K562 (cell line): ENCODE measurements at regions not wholly inside any gene's neighbourhood (a gene's known extent, or its start where the extent isn't known, plus 50 kb on each side); places are given as distances from the start of the nearest gene placed in this dataset.

Experiments
- ATAC-seq: fragments of 200-7000 bp; cut with Tn5 transposase; 3 replicates; pipeline ENCODE4 v1.9.1; 2020; ENCODE audit warnings: moderate library complexity
- BruUV-seq: library from RNA; stranded (reverse); fragments of 400-500 nt; replicated peaks from 2 replicates; lab custom pipeline; 2021; lab: Mats Ljungman, UMichigan
- CTCF ChIA-PET: fragments of 300-600 bp; formaldehyde crosslinking; extraction: SDS; loops from one replicate; lab custom pipeline; 2021; ENCODE audit warnings: low intra/inter-chr PET ratio; lab: Yijun Ruan, JAX
- POLR2A ChIA-PET: fragments of 300-600, 350-650 bp; sonication (Branson Sonifier 250); formaldehyde crosslinking; extraction: SDS; loops from one replicate; lab custom pipeline; 2021; ENCODE audit warnings: antibody characterized with exemption, inconsistent platforms; lab: Yijun Ruan, JAX
- DNase-seq, 4 experiments: peaks; one replicate each; pipeline versions ENCODE4 v3.0.0 to v3.0.0-alpha.2; 2011 to 2018; ENCODE audit warnings: low spot score in 3 of 4, mixed read lengths in 3 of 4; ENCODE audit errors: extremely low read depth in 1 of 4
- FAIRE-seq: peaks from 2 replicates; lab custom pipeline; 2011; peaks lifted over from hg19 to GRCh38; lab: Jason Lieb, UNC
- H2AFZ ChIP-seq: 2 replicates; pipeline ENCODE4 v1.6.0; 2011; ENCODE audit warnings: low read depth, low read length, control low read depth, inconsistent platforms
- H3K27ac ChIP-seq: fragments of 200-600 bp; 3 replicates; pipeline ENCODE4 v1.8.0; 2011; ENCODE audit warnings: low read depth, mild to moderate bottlenecking, control low read depth, inconsistent platforms, low read length, moderate library complexity, mixed read lengths; ENCODE audit errors: extremely low read depth
- H3K27me3 ChIP-seq, 2 experiments: fragments of 300-600 bp in 1 of 2; 2 replicates in 1 of 2; 3 replicates in 1 of 2; pipeline versions ENCODE4 v1.6.0 to v1.8.0; 2011; ENCODE audit warnings: inconsistent platforms in 2 of 2, low read length in 2 of 2, mild to moderate bottlenecking in 1 of 2, mixed read lengths in 1 of 2, moderate library complexity in 1 of 2; ENCODE audit not compliant: control insufficient read depth in 2 of 2, insufficient read depth in 2 of 2
- H3K36me3 ChIP-seq: fragments of 300-600 bp; 3 replicates; pipeline ENCODE4 v1.8.0; 2011; ENCODE audit warnings: mild to moderate bottlenecking, low read length, inconsistent platforms; ENCODE audit not compliant: control insufficient read depth, insufficient read depth
- H3K4me1 ChIP-seq, 2 experiments: fragments of 200-600 bp in 1 of 2; replicated peaks in 1 of 2; 2 replicates in 1 of 2; 3 replicates in 1 of 2; pipeline versions ENCODE4 v1.5.1 to v1.8.0; 2011; ENCODE audit warnings: inconsistent platforms in 2 of 2, low read length in 2 of 2, mild to moderate bottlenecking in 1 of 2, mixed read lengths in 1 of 2, moderate library complexity in 1 of 2; ENCODE audit not compliant: control insufficient read depth in 2 of 2, insufficient read depth in 2 of 2
- H3K4me2 ChIP-seq: 2 replicates; pipeline ENCODE4 v1.6.1; 2011; ENCODE audit warnings: low read length, control low read depth, inconsistent platforms, mixed read lengths; ENCODE audit not compliant: insufficient read depth
- H3K4me3 ChIP-seq: fragments of 200-600 bp; sonication (generic), shearing (Covaris generic); 2 replicates; pipeline ENCODE4 v1.5.1; 2016; ENCODE audit warnings: control low read depth, inconsistent platforms
- H3K79me2 ChIP-seq: fragments of 200-600 bp; 3 replicates; pipeline ENCODE4 v1.8.0; 2011; ENCODE audit warnings: low read length, inconsistent platforms; ENCODE audit not compliant: control insufficient read depth, insufficient read depth
- H3K9ac ChIP-seq, 2 experiments: 2 replicates each; pipeline versions ENCODE4 v1.6.0 to v1.6.1; 2011; ENCODE audit warnings: low read depth in 2 of 2, low read length in 2 of 2, control low read depth in 1 of 2, inconsistent platforms in 1 of 2, mild to moderate bottlenecking in 1 of 2, mixed read lengths in 1 of 2; ENCODE audit not compliant: insufficient read depth in 1 of 2
- H3K9me1 ChIP-seq: one replicate; pipeline ENCODE4 v1.6.0; 2011; ENCODE audit warnings: inconsistent platforms, mild to moderate bottlenecking, low read length, moderate library complexity; ENCODE audit not compliant: control insufficient read depth, insufficient read depth
- H3K9me3 ChIP-seq: replicated peaks from 2 replicates; pipeline ENCODE4 v1.5.1; 2011; ENCODE audit warnings: low read depth, low read length, inconsistent platforms; ENCODE audit not compliant: control insufficient read depth, insufficient read depth
- H4K20me1 ChIP-seq: replicated peaks from 2 replicates; pipeline ENCODE4 v1.6.1; 2011; ENCODE audit warnings: low read length, inconsistent platforms, mixed read lengths; ENCODE audit not compliant: control insufficient read depth, insufficient read depth
- CHD2 ChIP-seq: IDR thresholded peaks from 2 replicates; pipeline ENCODE4 v1.6.1; 2011; ENCODE audit warnings: low read depth, low read length
- GATA2 ChIP-seq: sonication (generic); formaldehyde crosslinking; IDR thresholded peaks from 2 replicates; pipeline ENCODE4 v1.4.0; 2020; ENCODE audit warnings: mild to moderate bottlenecking, missing genetic modification reagents
- GATAD2A ChIP-seq: fragments of 450-650 bp; IDR thresholded peaks from 2 replicates; pipeline ENCODE4 v1.6.1; 2017
- KAT7 ChIP-seq: sonication (generic); formaldehyde crosslinking; IDR thresholded peaks from 2 replicates; pipeline ENCODE4 v1.8.0; 2022; ENCODE audit warnings: missing genetic modification reagents, mild to moderate bottlenecking, borderline replicate concordance
- PTBP1 ChIP-seq: fragments of 200-400 bp; formaldehyde crosslinking; IDR thresholded peaks from 2 replicates; pipeline ENCODE4 v1.6.1; 2017; ENCODE audit warnings: low read depth, low read length
- TAF9B ChIP-seq: fragments of 450-650 bp; IDR thresholded peaks from 2 replicates; pipeline ENCODE4 v1.6.1; 2018; ENCODE audit warnings: mild to moderate bottlenecking; ENCODE audit not compliant: partially characterized antibody
- ZC3H11A ChIP-seq: IDR thresholded peaks from 2 replicates; pipeline ENCODE4 v1.6.1; 2012; ENCODE audit warnings: low read depth, low read length, improper control_type of control experiment
- ZNF12 ChIP-seq: sonication (generic); formaldehyde crosslinking; IDR thresholded peaks from 2 replicates; pipeline ENCODE4 v1.4.0; 2020; ENCODE audit warnings: mild to moderate bottlenecking, missing genetic modification reagents
- ZNF24 ChIP-seq: fragments of 450-650 bp; IDR thresholded peaks from 2 replicates; pipeline ENCODE4 v1.6.1; 2016
- ZNF274 ChIP-seq: IDR thresholded peaks from 2 replicates; pipeline ENCODE4 v1.6.1; 2011; ENCODE audit warnings: low read depth, mild to moderate bottlenecking, low read length, moderate library complexity, borderline replicate concordance
- in situ Hi-C: fragments of 300-500 bp; cut with MboI; formaldehyde crosslinking; loops from 4 replicates; pipeline ENCODE4 v1.15.0; 2018; ENCODE audit warnings: inconsistent platforms, mixed read lengths
- intact Hi-C: fragments of 100-400 bp; cut with micrococcal nuclease; formaldehyde crosslinking; loops from 2 replicates; pipeline ENCODE4 v1.14.2; 2022
- TF ChIP-seq, protein P1 (sequence below): sonication (generic); formaldehyde crosslinking; IDR thresholded peaks from 2 replicates; pipeline ENCODE4 v1.5.0; 2020; ENCODE audit warnings: missing genetic modification reagents

- POLR2A ChIA-PET, result no interaction called here
- no peak for DNase-seq
- TF ChIP-seq, protein P1, sequence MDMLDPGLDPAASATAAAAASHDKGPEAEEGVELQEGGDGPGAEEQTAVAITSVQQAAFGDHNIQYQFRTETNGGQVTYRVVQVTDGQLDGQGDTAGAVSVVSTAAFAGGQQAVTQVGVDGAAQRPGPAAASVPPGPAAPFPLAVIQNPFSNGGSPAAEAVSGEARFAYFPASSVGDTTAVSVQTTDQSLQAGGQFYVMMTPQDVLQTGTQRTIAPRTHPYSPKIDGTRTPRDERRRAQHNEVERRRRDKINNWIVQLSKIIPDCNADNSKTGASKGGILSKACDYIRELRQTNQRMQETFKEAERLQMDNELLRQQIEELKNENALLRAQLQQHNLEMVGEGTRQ (CRISPR knock-in tag), result no peak
- TF ChIP-seq GATAD2A (no peak), GATA2 (CRISPR knock-in tag) (no peak), KAT7 (CRISPR knock-in tag) (no peak), TAF9B (no peak), PTBP1 (no peak), ZNF274 (no peak), ZNF12 (CRISPR knock-in tag) (no peak), CHD2 (no peak), ZNF24 (no peak), ZC3H11A (no peak)
- TF ChIP-seq, all 486 proteins: peak for 0
- Histone ChIP-seq H3K36me3 (no peaks in the 10 kb centered on the region), H3K27ac (no peak overlapping the region), H4K20me1 (no peaks in the 10 kb centered on the region), H3K4me1 (no peaks in the 10 kb centered on the region), H3K4me2 (no peak overlapping the region), H3K79me2 (no peaks in the 10 kb centered on the region), H3K27me3 (no peaks in the 10 kb centered on the region), H3K9me1 (no peaks in the 10 kb centered on the region), H3K9me3 (no peaks in the 10 kb centered on the region), H3K4me3 (no peak overlapping the region), H2AFZ (no peak overlapping the region), H3K9ac (no peak overlapping the region)
- CTCF ChIA-PET, result no interaction called here
- intact Hi-C loops (no loop called here), in situ Hi-C loops (no loop called here)
- FAIRE-seq, result no peak
- BruUV-seq, result no TSS peak
- ATAC-seq, result no peak
Observed at GRCh38 chr14:39499514-39499913, 67.3 kb upstream of the FBXO33 start.
